GM12878 (cell line): ENCODE measurements at regions not wholly inside any gene's neighbourhood (a gene's known extent, or its start where the extent isn't known, plus 50 kb on each side); places are given as distances from the start of the nearest gene placed in this dataset.

Source experiments
- ATAC-seq: fragments of 200-7000 bp; cut with Tn5 transposase; 3 replicates; pipeline ENCODE4 v1.9.1; 2020; ENCODE audit warnings: mild to moderate bottlenecking, moderate library complexity
- BruUV-seq: library from RNA; stranded (reverse); fragments of 400-500 nt; replicated peaks from 2 replicates; lab custom pipeline; 2021; lab: Mats Ljungman, UMichigan
- CTCF ChIA-PET: fragments of 300-600 bp; sonication (Branson Sonifier 250); formaldehyde crosslinking; extraction: SDS; loops from one replicate; lab custom pipeline; 2021; ENCODE audit warnings: inconsistent platforms; lab: Yijun Ruan, JAX
- POLR2A ChIA-PET: fragments of 350-600 bp; formaldehyde crosslinking; extraction: SDS; loops from one replicate; lab custom pipeline; 2021; ENCODE audit warnings: inconsistent platforms; lab: Charles Lee
- RAD21 ChIA-PET: fragments of 300-600 bp; sonication (Branson Sonifier 250); formaldehyde crosslinking; loops from one replicate; lab custom pipeline; 2023; ENCODE audit warnings: antibody characterized with exemption; ENCODE audit not compliant: unreplicated experiment; lab: Charles Lee
- SMC1A ChIA-PET: fragments of 300-600 bp; sonication (Branson Sonifier 250); formaldehyde crosslinking; loops from one replicate; lab custom pipeline; 2023; ENCODE audit not compliant: unreplicated experiment, uncharacterized antibody; lab: Charles Lee
- DNase-seq: peaks from one replicate; pipeline ENCODE4 v3.0.0-alpha.2; 2011; ENCODE audit warnings: low read depth, low spot score
- FAIRE-seq: peaks from 3 replicates; lab custom pipeline; 2011; peaks lifted over from hg19 to GRCh38; lab: Jason Lieb, UNC
- H2AFZ ChIP-seq: 2 replicates; pipeline ENCODE4 v1.6.0; 2011; ENCODE audit warnings: low read depth, low read length, control low read depth; ENCODE audit not compliant: control insufficient read depth
- H3K27ac ChIP-seq: 2 replicates; pipeline ENCODE4 v1.5.1; 2011; ENCODE audit warnings: control low read depth; ENCODE audit not compliant: control insufficient read depth, insufficient read depth
- H3K27me3 ChIP-seq, 2 experiments: replicated peaks in 1 of 2; 2 replicates each; pipeline versions ENCODE4 v1.6.0 to v1.6.1; 2011; ENCODE audit warnings: low read length in 1 of 2; ENCODE audit not compliant: control insufficient read depth in 2 of 2, insufficient read depth in 2 of 2
- H3K36me3 ChIP-seq, 2 experiments: 2 replicates each; pipeline ENCODE4 v1.5.1; 2011; ENCODE audit warnings: low read length in 1 of 2; ENCODE audit not compliant: control insufficient read depth in 2 of 2, insufficient read depth in 2 of 2
- H3K4me1 ChIP-seq: 2 replicates; pipeline ENCODE4 v1.6.1; 2011; ENCODE audit warnings: mild to moderate bottlenecking, low read length, moderate library complexity, mixed read lengths; ENCODE audit not compliant: control insufficient read depth, insufficient read depth
- H3K4me2 ChIP-seq: 2 replicates; pipeline ENCODE4 v1.6.0; 2011; ENCODE audit warnings: control low read depth; ENCODE audit not compliant: control insufficient read depth, insufficient read depth
- H3K4me3 ChIP-seq: fragments of 200-600 bp; sonication (generic); 2 replicates; pipeline ENCODE4 v1.5.1; 2016
- H3K79me2 ChIP-seq: 2 replicates; pipeline ENCODE4 v1.6.0; 2011; ENCODE audit warnings: low read length; ENCODE audit not compliant: control insufficient read depth, insufficient read depth
- H3K9ac ChIP-seq: 2 replicates; pipeline ENCODE4 v1.8.0; 2011; ENCODE audit warnings: low read length, control low read depth, mixed read lengths; ENCODE audit not compliant: control insufficient read depth, insufficient read depth
- H3K9me3 ChIP-seq: replicated peaks from 3 replicates; pipeline ENCODE4 v1.5.1; 2011; ENCODE audit warnings: mild to moderate bottlenecking, low read length; ENCODE audit not compliant: control insufficient read depth, insufficient read depth
- H4K20me1 ChIP-seq: 2 replicates; pipeline ENCODE4 v1.6.0; 2011; ENCODE audit not compliant: control insufficient read depth, insufficient read depth
- EP300 ChIP-seq, 2 experiments: fragments of 150-350 bp in 1 of 2; IDR thresholded peaks; 2 replicates each; pipeline ENCODE4 v1.6.1; 2011 to 2012; ENCODE audit warnings: low read depth in 2 of 2, low read length in 2 of 2, borderline replicate concordance in 1 of 2, improper control_type of control experiment in 1 of 2, inconsistent platforms in 1 of 2; ENCODE audit not compliant: control insufficient read depth in 1 of 2
- HDAC2 ChIP-seq: fragments of 200-600 bp; sonication (generic); IDR thresholded peaks from 2 replicates; pipeline ENCODE4 v1.6.1; 2017
- LARP7 ChIP-seq: fragments of 450-650 bp; IDR thresholded peaks from 2 replicates; pipeline ENCODE4 v1.6.1; 2017; ENCODE audit warnings: mild to moderate bottlenecking
- NR2C1 ChIP-seq: fragments of 450-650 bp; IDR thresholded peaks from 2 replicates; pipeline ENCODE4 v1.6.1; 2017; ENCODE audit warnings: antibody characterized with exemption, mild to moderate bottlenecking, moderate library complexity
- POU2F2 ChIP-seq: IDR thresholded peaks from 3 replicates; pipeline ENCODE4 v1.6.1; 2011; ENCODE audit warnings: low read depth, mild to moderate bottlenecking, low read length, borderline replicate concordance
- SIN3A ChIP-seq: IDR thresholded peaks from 2 replicates; pipeline ENCODE4 v1.6.1; 2012; ENCODE audit warnings: low read depth, low read length, improper control_type of control experiment
- SP1 ChIP-seq: IDR thresholded peaks from one replicate; pipeline ENCODE4 v1.6.1; 2011; ENCODE audit warnings: low read depth, low read length
- WGBS: methylation state at CpG from one replicate; pipeline ENCODE4 v1.1.6; 2016; ENCODE audit warnings: low lambda C conversion rate; ENCODE audit not compliant: insufficient replicate concordance, insufficient coverage; ENCODE audit errors: missing lambda C conversion rate; 5-methylcytosine and 5-hydroxymethylcytosine counted together
- in situ Hi-C: fragments of 300-500 bp; cut with MboI; formaldehyde crosslinking; loops from 9 replicates; pipeline ENCODE4 v1.14.3; 2018; ENCODE audit warnings: mixed read lengths
- intact Hi-C: fragments of 100-400 bp; cut with micrococcal nuclease; formaldehyde crosslinking; loops from one replicate; pipeline ENCODE4 v1.14.2; 2022; ENCODE audit not compliant: unreplicated experiment
- TF ChIP-seq, protein P1 (sequence below): IDR thresholded peaks from 2 replicates; pipeline ENCODE4 v1.6.1; 2012; ENCODE audit warnings: low read depth, low read length, improper control_type of control experiment
- TF ChIP-seq, protein P2 (sequence below): fragments of 150-350 bp; IDR thresholded peaks from 2 replicates; pipeline ENCODE4 v1.6.1; 2014; ENCODE audit warnings: mild to moderate bottlenecking, low read depth, low read length
- TF ChIP-seq, protein P3 (sequence below): IDR thresholded peaks from 2 replicates; pipeline ENCODE4 v1.6.1; 2011; ENCODE audit warnings: borderline replicate concordance, low read depth, mild to moderate bottlenecking, moderate library complexity, mixed read lengths, low read length; ENCODE audit not compliant: insufficient read depth; ENCODE audit errors: extremely low read length

DNA sequence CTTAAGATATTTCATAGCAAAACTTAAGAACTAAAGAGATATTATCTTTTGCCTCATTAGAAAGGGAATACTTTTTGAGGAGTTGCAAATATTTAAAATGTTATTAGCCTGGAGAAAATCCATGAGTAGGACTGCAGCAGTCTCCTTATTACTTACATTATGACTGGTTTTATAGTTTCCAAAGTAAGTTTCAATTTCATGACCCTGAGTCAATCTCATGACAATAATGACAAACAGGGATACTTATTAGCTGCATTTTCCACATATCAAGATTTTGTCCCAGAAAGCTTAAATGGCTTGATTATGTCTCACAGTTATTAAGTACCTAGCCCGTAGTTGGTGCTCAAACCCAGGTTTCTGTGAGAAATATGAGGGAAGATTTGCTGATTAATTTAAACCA lies 150.8 kb upstream of the ZEB2 start:
- Histone ChIP-seq H2AFZ (no peak overlapping the region), H3K9me3 (no peaks in the 10 kb centered on the region), H3K4me3 (no peak overlapping the region), H3K36me3 (no peaks in the 10 kb centered on the region), H3K27ac (no peak overlapping the region), H3K79me2 (no peaks in the 10 kb centered on the region), H3K4me1 (no peaks in the 10 kb centered on the region), H3K9ac (no peak overlapping the region), H3K4me2 (no peak overlapping the region), H3K27me3 (no peaks in the 10 kb centered on the region; a peak in 1 of 4 replicates), H4K20me1 (no peaks in the 10 kb centered on the region)
- CTCF ChIA-PET = no interaction called here
- FAIRE-seq = no peak
- no peak for DNase-seq
- TF ChIP-seq, protein P1, sequence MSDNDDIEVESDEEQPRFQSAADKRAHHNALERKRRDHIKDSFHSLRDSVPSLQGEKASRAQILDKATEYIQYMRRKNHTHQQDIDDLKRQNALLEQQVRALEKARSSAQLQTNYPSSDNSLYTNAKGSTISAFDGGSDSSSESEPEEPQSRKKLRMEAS = no peak
- TF ChIP-seq SP1 (no peak), HDAC2 (no peak), LARP7 (no peak), EP300 (IDR thresholded peaks at IDR 0.05; ENCODE audit: borderline replicate concordance in 1 of 2, control insufficient read depth in 1 of 2, low read depth in 2 of 2, low read length in 2 of 2) (no peak), SIN3A (no peak), NR2C1 (no peak), POU2F2 (no peak)
- TF ChIP-seq, protein P2, sequence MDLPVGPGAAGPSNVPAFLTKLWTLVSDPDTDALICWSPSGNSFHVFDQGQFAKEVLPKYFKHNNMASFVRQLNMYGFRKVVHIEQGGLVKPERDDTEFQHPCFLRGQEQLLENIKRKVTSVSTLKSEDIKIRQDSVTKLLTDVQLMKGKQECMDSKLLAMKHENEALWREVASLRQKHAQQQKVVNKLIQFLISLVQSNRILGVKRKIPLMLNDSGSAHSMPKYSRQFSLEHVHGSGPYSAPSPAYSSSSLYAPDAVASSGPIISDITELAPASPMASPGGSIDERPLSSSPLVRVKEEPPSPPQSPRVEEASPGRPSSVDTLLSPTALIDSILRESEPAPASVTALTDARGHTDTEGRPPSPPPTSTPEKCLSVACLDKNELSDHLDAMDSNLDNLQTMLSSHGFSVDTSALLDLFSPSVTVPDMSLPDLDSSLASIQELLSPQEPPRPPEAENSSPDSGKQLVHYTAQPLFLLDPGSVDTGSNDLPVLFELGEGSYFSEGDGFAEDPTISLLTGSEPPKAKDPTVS = no peak
- TF ChIP-seq, protein P3, sequence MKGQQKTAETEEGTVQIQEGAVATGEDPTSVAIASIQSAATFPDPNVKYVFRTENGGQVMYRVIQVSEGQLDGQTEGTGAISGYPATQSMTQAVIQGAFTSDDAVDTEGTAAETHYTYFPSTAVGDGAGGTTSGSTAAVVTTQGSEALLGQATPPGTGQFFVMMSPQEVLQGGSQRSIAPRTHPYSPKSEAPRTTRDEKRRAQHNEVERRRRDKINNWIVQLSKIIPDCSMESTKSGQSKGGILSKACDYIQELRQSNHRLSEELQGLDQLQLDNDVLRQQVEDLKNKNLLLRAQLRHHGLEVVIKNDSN = no peak
- RAD21 ChIA-PET = no interaction called here
- intact Hi-C loops (no loop called here), in situ Hi-C loops (no loop called here)
- no TSS peak for BruUV-seq
- POLR2A ChIA-PET = no interaction called here
- no peak for ATAC-seq
- 0% methylated on average over 1 of the region's 1 CpG for WGBS
- SMC1A ChIA-PET = no interaction called here
